ENCODE measurements at regions not wholly inside any gene's neighbourhood (a gene's known extent, or its start where the extent isn't known, plus 50 kb on each side); places are given as distances from the start of the nearest gene placed in this dataset.
"Not testable (repeated sequence)": the region's sequence is repeated elsewhere in the genome, so short reads cannot be mapped to it uniquely, and the experiment has no call there.

DNA sequence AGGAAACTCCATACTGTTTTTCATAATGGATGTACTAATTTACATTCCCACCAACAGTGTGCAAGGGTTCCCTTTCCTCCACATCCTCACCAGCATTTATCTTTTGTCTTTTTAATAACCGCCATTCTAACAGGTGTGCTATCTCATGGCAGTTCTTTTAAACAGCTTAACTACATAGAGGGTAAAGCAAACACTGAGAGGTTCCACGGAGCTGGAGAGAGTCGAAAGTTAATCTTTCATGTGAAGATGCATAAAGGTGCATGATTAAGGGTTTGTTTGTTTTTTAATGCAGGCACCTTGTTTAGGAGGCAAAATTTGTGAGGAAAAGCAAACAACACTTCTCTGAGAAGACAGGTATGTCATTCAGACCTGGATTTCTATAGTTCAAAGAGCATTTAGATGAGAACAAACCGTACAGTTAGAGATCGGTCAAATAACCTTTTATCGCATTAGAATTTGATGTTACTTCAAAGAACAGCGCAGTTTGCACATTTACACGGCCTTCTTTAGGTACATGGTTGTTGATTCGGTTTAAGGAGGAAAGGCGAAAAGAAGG lies 193.9 kb downstream of the RBM26 start:
- Mint-ChIP-seq H3K27ac (no peak overlapping the region), H3K36me3 (no peaks in the 10 kb centered on the region), H3K4me3 (no peak overlapping the region), H3K27me3 (peaks cover 24 to 33% of the 10 kb centered on the region in 2 donors), H3K9me3 (peaks cover 4% of the 10 kb centered on the region), H3K4me1 (ENCODE audit: low read depth in 2 of 2) (no peaks in the 10 kb centered on the region)
- no peak for DNase-seq (ENCODE audit: low spot score)
- ATAC-seq, result no peak

DNA sequence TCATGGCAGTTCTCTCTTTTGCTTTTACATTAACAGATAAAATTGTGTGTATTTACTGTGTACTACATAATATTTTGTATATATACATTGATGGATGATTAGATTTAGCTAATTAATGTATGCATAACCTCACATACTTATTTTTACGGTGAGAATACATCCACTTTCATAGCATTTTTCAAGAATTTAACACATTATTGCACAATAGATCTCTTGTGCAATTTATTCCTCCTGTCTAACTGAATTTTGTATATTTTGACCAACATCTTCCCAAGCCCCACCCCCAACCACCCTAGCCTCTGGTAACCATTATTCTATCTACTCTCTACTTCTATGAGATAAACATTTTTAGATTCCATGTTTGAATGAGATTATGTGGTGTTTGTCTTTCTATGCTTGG lies 194.7 kb downstream of the RBM26 start:
- H3K4me1 Mint-ChIP-seq (ENCODE audit: low read depth in 2 of 2), result no peaks in the 10 kb centered on the region
- no peaks in the 10 kb centered on the region for H3K36me3 Mint-ChIP-seq
- no peak for DNase-seq (ENCODE audit: low spot score)
- ATAC-seq, result no peak
- no peak overlapping the region for H3K4me3 Mint-ChIP-seq
- peaks cover 16 to 28% of the 10 kb centered on the region in 2 donors for H3K27me3 Mint-ChIP-seq
- peaks cover 4% of the 10 kb centered on the region for H3K9me3 Mint-ChIP-seq
- no peak overlapping the region for H3K27ac Mint-ChIP-seq

DNA sequence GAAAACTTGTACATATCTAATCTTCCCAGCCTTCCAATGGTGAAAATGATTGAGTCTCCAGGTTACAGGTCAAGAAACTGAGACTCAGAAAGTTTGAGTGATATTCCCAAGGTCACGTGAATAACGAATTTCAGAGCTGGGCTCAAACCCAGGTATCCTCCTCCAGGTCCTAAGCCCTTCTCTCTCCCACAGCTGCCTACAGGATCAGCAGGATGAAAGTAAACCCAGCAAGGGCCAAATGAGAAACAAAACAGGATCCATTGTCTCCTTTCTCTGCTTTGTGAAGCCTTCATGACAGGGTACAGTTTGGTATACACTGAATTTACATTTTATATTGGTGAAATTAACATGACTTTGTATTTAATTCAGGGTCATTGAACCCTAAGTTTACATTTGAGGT lies 208.1 kb downstream of the RBM26 start:
- no peaks in the 10 kb centered on the region for H3K9me3 Mint-ChIP-seq

DNA sequence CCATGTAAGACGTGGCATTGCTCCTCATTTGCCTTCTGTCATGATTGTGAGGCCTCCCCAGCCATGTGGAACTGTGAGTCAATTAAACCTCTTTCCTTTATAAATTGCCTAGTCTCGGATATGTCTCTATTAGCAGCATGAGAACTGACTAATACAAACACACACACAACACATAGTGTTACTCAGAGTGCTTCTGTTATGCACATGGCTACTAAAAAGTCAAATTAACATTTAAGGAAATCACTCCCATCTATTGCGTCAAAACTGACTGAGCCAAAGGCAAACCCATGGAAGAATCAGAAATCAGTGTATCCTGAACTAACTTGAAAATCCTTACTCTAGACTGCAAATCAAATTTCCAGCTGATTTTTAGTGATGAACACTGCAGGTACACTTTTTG lies 209.2 kb downstream of the RBM26 start:
- ATAC-seq (no peak), DNase-seq (ENCODE audit: low spot score) (no peak)
- H3K27me3 Mint-ChIP-seq, result peaks cover 17 to 26% of the 10 kb centered on the region in 2 donors
- no peak overlapping the region for H3K4me3 Mint-ChIP-seq
- H3K36me3 Mint-ChIP-seq, result no peaks in the 10 kb centered on the region
- H3K27ac Mint-ChIP-seq, result no peak overlapping the region
- H3K4me1 Mint-ChIP-seq (ENCODE audit: low read depth in 2 of 2), result peaks cover 27 to 31% of the 10 kb centered on the region in 2 donors
- no peaks in the 10 kb centered on the region for H3K9me3 Mint-ChIP-seq

More for the DNA sequence above, 208.1 kb downstream of the RBM26 start:
- H3K27ac Mint-ChIP-seq, result no peak overlapping the region
- peaks cover 10 to 16% of the 10 kb centered on the region in 2 donors for H3K27me3 Mint-ChIP-seq
- H3K36me3 Mint-ChIP-seq, result no peaks in the 10 kb centered on the region
- no peak overlapping the region for H3K4me3 Mint-ChIP-seq
- DNase-seq (ENCODE audit: low spot score) (no peak), ATAC-seq (no peak)
- H3K4me1 Mint-ChIP-seq (ENCODE audit: low read depth in 2 of 2), result peaks cover 21 to 26% of the 10 kb centered on the region in 2 donors

DNA sequence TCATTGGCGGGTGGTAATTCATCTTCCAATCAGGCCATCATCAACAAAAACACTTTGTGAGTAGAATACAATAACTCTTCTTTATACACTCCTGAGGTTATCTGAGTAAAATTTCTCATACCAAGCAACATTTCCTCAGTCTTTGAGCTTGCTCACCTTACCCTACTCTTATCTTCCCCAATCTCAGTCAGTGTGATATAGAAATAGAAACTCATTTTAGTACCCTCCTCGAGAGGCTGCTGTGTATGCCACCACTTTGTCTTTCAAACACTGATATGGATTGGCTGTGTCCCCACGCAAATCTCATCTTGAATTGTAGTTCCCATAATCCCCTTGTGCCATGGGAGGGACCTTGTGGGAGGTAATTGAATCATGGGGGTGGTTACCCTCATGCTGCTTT lies 209.7 kb downstream of the RBM26 start:
- ATAC-seq, result no peak
- Mint-ChIP-seq H3K36me3 (no peaks in the 10 kb centered on the region), H3K27me3 (peaks cover 17 to 26% of the 10 kb centered on the region in 2 donors), H3K9me3 (no peaks in the 10 kb centered on the region), H3K4me1 (ENCODE audit: low read depth in 2 of 2) (peaks cover 27 to 31% of the 10 kb centered on the region in 2 donors), H3K27ac (no peak overlapping the region), H3K4me3 (no peak overlapping the region)
- no peak for DNase-seq (ENCODE audit: low spot score)

DNA sequence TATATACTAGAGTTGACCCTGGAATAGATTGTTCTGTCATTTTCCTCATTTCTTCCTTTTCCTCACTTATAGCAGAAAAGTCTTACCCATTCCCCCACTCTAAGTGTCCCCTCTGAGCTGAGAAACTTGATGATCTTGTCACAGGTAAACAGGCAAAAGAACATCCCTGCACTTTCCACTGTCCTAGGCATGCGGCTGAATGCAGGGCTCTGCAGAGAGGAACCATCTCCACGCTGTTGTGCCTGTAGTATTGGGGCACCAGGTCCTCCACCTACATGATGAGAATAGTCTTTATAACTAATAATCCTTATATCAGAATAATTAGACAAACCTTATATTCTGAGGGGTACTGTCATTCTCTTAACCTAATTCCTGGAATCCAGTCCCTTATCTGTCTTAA lies 211.3 kb downstream of the RBM26 start:
- H3K4me1 Mint-ChIP-seq (ENCODE audit: low read depth in 2 of 2), result peaks cover 27 to 31% of the 10 kb centered on the region in 2 donors
- H3K4me3 Mint-ChIP-seq, result peak overlapping the region; percentile 68
- peak overlapping the region in 1 of 2 donors; percentile 58 for H3K27ac Mint-ChIP-seq
- no peak for DNase-seq (ENCODE audit: low spot score)
- H3K27me3 Mint-ChIP-seq, result peaks cover 17 to 21% of the 10 kb centered on the region in 2 donors
- H3K36me3 Mint-ChIP-seq, result no peaks in the 10 kb centered on the region
- peak; percentile 9 to 19 for ATAC-seq
- no peaks in the 10 kb centered on the region for H3K9me3 Mint-ChIP-seq

DNA sequence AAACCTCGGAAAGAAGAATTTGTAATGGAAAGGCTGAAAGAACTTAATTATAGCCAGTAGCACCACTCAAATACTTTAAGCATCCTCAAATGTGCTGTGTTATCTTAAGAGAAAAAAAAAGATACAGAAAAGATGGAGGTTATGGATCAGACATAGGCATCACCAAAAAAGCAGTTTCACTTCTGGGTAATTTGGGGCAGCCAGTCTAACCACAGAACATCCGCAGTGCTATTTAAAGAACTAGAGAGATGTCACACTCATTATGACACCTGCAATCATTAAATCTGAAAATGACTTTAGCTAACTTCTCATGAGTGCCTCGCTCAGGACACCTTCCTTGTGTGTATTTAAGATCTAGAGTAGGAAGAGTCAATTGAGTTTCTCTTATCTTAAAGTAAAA lies 211.8 kb downstream of the RBM26 start:
- ATAC-seq (peak; percentile 93 to 96), DNase-seq (ENCODE audit: low spot score) (peak; percentile 63)
- peak overlapping the region; percentile 68 for H3K4me3 Mint-ChIP-seq

DNA sequence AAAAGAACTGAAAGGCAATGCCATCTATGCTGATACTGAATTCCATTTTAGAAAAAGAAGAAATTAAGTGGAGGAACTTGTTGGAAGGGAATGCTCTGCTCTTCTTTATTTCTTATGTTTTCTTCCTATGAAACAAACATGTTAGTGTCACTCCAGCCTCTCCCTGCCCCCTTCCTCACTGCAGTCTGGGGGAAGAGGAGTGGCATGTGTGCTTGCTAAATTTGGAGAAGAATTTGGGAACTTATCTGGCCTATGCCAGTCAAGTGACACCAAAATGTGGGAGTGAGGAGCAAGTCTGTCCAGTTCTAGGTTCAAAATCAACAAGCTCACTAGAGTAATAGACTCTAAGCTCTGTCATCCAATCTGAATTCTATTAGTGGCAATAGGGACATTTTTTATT lies 214.6 kb downstream of the RBM26 start:
- ATAC-seq (no peak), DNase-seq (ENCODE audit: low spot score) (no peak)
- Mint-ChIP-seq H3K36me3 (no peaks in the 10 kb centered on the region), H3K27me3 (peaks cover 28 to 33% of the 10 kb centered on the region in 2 donors), H3K4me1 (ENCODE audit: low read depth in 2 of 2) (peaks cover 27 to 29% of the 10 kb centered on the region in 2 donors), H3K27ac (no peak overlapping the region), H3K9me3 (no peaks in the 10 kb centered on the region), H3K4me3 (no peak overlapping the region)

More for the DNA sequence above, 211.8 kb downstream of the RBM26 start:
- Mint-ChIP-seq H3K27ac (peak overlapping the region in 1 of 2 donors; percentile 58), H3K36me3 (no peaks in the 10 kb centered on the region), H3K27me3 (peaks cover 20 to 24% of the 10 kb centered on the region in 2 donors), H3K9me3 (no peaks in the 10 kb centered on the region), H3K4me1 (ENCODE audit: low read depth in 2 of 2) (peaks cover 27 to 31% of the 10 kb centered on the region in 2 donors)

DNA sequence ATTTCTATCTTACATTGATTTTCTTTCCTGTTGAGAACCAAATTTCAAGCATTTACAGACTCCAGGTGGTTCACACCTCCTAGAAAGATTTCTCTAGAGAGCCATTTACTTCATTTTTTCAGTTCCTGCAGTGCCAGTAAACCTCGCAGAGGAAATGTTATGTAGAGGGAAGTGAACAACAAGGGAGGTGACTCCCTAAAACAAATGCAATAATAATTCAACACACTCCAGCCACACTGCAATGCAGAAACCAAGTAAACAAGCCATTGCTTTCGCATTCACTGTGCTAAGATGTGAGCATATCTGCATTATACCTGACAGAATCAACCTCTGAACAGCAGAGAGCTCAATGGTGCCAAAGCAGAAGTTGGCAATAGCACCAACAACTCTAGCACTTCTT lies 215.1 kb downstream of the RBM26 start:
- no peak for ATAC-seq

DNA sequence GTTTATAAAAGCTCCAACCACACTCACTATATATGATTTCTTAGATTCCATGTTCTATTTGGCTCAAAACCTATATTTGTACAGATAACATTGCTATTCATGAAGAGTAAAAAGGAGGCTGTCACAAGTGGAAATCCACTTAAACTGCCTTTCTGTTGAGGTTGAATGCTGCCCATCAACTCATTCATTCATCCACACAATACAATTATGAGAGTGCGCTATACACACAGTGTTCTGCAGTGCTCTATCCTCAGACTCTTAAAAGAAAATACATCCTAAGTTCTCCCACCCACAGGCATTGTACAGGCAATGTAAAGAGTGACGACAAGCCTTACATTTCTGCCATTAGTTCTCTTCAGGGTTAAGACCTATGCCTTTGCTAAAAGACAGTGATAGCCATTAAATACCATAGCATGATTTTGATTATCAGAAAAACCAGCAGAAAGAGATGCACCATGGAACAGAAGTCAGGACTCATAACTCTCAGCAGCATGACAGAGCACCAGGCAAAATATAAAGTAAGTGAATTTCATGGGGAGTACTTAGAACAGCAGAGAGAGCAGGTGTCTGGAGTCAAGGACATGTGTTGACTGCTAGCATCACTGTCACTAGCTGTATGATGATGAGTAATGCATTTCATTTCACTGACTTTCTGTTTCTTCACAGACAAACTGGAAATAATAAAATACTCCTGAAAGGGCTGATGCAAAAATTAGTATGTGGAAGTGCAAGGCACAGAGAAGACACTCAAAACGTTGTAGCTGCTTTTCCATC lies 218.0 kb downstream of the RBM26 start:
- no peaks in the 10 kb centered on the region for H3K36me3 Mint-ChIP-seq
- no peaks in the 10 kb centered on the region for H3K9me3 Mint-ChIP-seq
- H3K4me1 Mint-ChIP-seq (ENCODE audit: low read depth in 2 of 2), result peaks cover 5 to 11% of the 10 kb centered on the region in 2 donors
- no peak overlapping the region for H3K27ac Mint-ChIP-seq
- no peak for ATAC-seq
- H3K4me3 Mint-ChIP-seq, result no peak overlapping the region
- peaks cover 18 to 26% of the 10 kb centered on the region in 2 donors for H3K27me3 Mint-ChIP-seq
- DNase-seq (ENCODE audit: low spot score), result no peak

More for the DNA sequence above, 215.1 kb downstream of the RBM26 start:
- DNase-seq (ENCODE audit: low spot score), result no peak
- no peak overlapping the region for H3K27ac Mint-ChIP-seq
- H3K36me3 Mint-ChIP-seq, result no peaks in the 10 kb centered on the region
- H3K27me3 Mint-ChIP-seq, result peaks cover 26 to 27% of the 10 kb centered on the region in 2 donors
- no peaks in the 10 kb centered on the region for H3K9me3 Mint-ChIP-seq
- H3K4me3 Mint-ChIP-seq, result no peak overlapping the region
- H3K4me1 Mint-ChIP-seq (ENCODE audit: low read depth in 2 of 2), result peaks cover 25 to 26% of the 10 kb centered on the region in 2 donors

DNA sequence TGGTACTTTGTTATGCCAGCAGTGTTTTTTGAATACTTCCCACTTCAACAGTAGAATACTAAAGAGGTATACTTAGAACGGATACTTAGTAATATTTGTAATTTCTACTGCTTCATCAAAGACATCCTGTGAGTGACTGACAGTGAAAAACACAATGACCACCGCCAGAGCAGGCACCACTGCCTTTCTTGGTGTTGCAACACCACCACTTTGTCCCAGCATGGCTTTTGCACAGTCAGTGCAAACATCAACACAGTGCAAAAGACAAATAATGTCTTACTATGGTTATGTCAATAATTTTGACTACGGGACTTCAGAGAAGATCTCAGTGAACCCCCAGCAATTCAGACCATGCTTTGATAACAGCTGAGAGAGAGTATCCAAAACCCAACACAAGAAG lies 220.5 kb downstream of the RBM26 start:
- ATAC-seq (peak in 1 of 2 donors; percentile 63), DNase-seq (ENCODE audit: low spot score) (no peak)
- no peaks in the 10 kb centered on the region for H3K9me3 Mint-ChIP-seq
- H3K36me3 Mint-ChIP-seq, result no peaks in the 10 kb centered on the region
- no peak overlapping the region for H3K4me3 Mint-ChIP-seq
- no peak overlapping the region for H3K27ac Mint-ChIP-seq
- peaks cover 11 to 16% of the 10 kb centered on the region in 2 donors for H3K27me3 Mint-ChIP-seq
- peaks cover 0 to 4% of the 10 kb centered on the region in 2 donors for H3K4me1 Mint-ChIP-seq (ENCODE audit: low read depth in 2 of 2)

DNA sequence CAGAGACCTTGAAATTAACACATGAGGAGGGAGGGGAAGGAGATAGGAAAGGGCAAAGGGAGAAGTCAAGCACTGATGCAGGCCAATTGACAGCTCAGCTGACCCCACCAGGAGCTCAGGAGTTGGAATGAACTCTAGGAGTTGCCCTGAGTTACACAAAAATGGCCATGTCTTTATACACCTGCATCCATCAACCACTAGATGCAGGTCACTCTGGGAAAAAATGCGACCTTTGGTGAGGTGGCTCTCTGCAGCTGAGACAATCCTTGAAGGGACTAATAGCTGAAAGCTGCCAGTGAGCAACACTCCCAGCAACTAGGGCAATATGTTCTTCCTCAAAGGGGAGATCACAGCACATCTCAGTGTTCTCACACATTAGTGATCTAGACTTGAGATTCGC lies 222.8 kb downstream of the RBM26 start:
- no peak overlapping the region for H3K27ac Mint-ChIP-seq
- H3K9me3 Mint-ChIP-seq, result no peaks in the 10 kb centered on the region
- ATAC-seq (no peak), DNase-seq (ENCODE audit: low spot score) (no peak)
- peaks cover 0 to 4% of the 10 kb centered on the region in 2 donors for H3K4me1 Mint-ChIP-seq (ENCODE audit: low read depth in 2 of 2)
- no peak overlapping the region for H3K4me3 Mint-ChIP-seq
- peaks cover 8 to 19% of the 10 kb centered on the region in 2 donors for H3K27me3 Mint-ChIP-seq
- H3K36me3 Mint-ChIP-seq, result no peaks in the 10 kb centered on the region

DNA sequence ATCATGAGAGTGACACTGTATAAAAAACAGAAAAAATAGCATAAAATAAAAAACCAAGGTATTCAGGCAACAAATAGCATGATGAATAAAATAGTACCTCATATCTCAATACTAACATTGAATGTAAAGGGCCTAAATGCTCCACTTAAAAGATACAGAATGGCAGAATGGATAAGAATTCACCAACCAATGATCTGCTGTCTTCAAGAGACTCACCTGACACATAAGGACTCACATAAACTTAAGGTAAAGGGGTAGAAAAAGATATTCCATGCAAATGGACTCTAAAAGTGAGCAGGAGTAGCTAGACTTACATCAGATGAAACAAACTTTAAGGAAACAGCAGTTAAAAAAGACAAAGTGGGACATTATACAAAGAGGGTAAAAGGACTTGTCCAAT lies 232.4 kb downstream of the RBM26 start:
- not testable (repeated sequence) for ATAC-seq; DNase-seq (ENCODE audit: low spot score); H3K27ac Mint-ChIP-seq; H3K4me3 Mint-ChIP-seq; H3K4me1 Mint-ChIP-seq (ENCODE audit: low read depth in 2 of 2)
- Mint-ChIP-seq H3K9me3 (peaks cover 16% of the 10 kb centered on the region), H3K27me3 (peaks cover 11 to 32% of the 10 kb centered on the region in 2 donors), H3K36me3 (peaks cover 17% of the 10 kb centered on the region)

DNA sequence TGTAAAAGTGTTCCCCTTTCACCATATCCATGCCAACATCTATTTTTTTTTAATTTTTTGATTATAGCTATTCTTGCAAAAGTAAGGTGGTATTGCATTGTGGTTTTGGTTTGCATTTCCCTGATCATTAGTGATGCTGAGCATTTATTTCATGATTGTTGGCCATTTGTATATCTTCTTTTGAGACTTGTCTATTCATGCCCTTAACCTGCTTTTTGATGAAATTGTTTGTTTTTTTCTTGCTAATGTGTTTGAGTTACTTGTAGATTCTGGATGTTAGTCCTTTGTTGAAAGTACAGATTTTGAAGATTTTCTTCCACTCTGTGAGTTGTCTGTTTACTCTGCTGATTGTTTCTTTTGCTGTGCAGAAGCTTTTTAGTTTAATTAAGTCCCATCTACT lies 233.1 kb downstream of the RBM26 start:
- not testable (repeated sequence) for H3K4me1 Mint-ChIP-seq (ENCODE audit: low read depth in 2 of 2); H3K4me3 Mint-ChIP-seq; DNase-seq (ENCODE audit: low spot score); ATAC-seq; H3K27ac Mint-ChIP-seq
- H3K36me3 Mint-ChIP-seq, result peaks cover 17% of the 10 kb centered on the region
- H3K27me3 Mint-ChIP-seq, result peaks cover 11 to 32% of the 10 kb centered on the region in 2 donors
- peaks cover 21% of the 10 kb centered on the region for H3K9me3 Mint-ChIP-seq
